ENCODE measurements at regions not wholly inside any gene's neighbourhood (a gene's known extent, or its start where the extent isn't known, plus 50 kb on each side); places are given as distances from the start of the nearest gene placed in this dataset.

GRCh38 chr14:49427117-49427516, 159.1 kb downstream of the RPS29 start:
- TF ChIP-seq CTCF (conservative IDR thresholded peaks at IDR 0.05): no peak
- TF ChIP-seq ZFX (IDR thresholded peaks at IDR 0.05): no peak

Data from C4-2B (cell line).